GM19240 (cell line): ENCODE measurements at regions not wholly inside any gene's neighbourhood (a gene's known extent, or its start where the extent isn't known, plus 50 kb on each side); places are given as distances from the start of the nearest gene placed in this dataset.

Experiments used
- DNase-seq: peaks from one replicate; pipeline ENCODE4 v3.0.0; 2011; ENCODE audit warnings: low spot score; ENCODE audit not compliant: insufficient read length

DNA sequence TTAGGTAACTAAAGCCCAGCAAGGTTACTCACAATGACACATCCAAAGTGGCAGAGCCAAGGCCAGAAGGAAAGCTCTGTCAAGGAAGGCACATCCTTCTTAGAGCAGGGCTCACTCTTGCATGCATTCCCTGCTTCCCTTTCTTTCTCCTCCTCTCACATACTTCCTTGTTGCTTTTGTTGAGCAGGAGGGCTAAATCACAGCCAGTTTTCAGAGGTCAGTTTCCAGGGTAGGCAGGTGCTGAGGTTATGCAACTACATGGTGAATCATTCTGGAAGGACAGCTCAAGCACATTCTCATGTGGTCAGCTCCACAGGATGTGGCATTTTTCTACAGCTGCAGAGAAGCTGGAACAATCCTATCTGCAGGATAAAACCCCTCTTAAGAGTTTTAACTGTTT, 275.6 kb downstream of the ZNF621 start:
- DNase-seq, result no peak

- DNase-seq, result no peak
Measured at GRCh38 chr3:40801284-40801741, 276.6 kb downstream of the ZNF621 start.

GRCh38 chr3:40803311-40803710, 278.6 kb downstream of the ZNF621 start:
- no peak for DNase-seq

GRCh38 chr3:40805456-40805855, 280.7 kb downstream of the ZNF621 start:
- DNase-seq, result no peak

GRCh38 chr3:40810813-40811212, 286.1 kb downstream of the ZNF621 start:
- DNase-seq, result no peak

DNA sequence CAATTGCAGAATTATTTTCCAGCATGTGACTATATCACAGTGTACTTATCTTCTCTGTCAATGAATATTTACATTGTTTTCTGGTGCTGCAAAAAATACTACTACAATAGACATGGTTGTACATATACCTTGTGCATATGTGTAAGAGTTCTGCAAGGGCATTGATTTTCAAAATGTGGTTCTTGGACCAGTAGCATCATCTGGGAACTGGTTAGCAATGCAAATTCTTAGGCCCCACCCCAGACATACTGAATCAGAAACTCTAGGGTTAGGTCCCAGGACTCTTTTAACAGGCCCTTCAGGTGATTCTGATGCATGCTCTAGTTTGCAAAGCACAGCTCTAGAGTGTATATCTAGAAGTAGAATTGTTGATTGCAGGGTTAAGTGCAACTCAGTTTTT, 292.3 kb downstream of the ZNF621 start:
- no peak for DNase-seq

- DNase-seq, result no peak
Measured at GRCh38 chr3:40821315-40821714, 296.6 kb downstream of the ZNF621 start.

DNA sequence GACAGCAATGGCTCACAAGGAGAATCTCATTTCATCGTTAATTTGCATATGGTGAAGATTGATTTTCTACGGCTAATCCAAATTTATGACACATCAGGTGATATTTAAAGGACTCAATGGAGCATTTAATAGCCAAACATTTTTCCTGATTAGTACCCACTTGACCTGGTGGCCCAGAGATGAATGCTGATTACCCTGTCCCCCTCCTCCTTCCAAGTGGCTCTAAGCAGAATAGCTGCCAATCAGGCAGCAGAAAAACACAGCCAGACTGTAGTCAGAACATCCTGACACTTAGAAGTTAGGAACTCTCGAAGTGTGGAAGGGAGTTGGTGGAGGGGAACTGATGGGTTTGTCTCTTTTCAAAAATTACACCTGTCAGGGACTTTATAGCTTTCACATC, 302.5 kb downstream of the ZNF621 start:
- no peak for DNase-seq

- no peak for DNase-seq
Measured at GRCh38 chr3:40827942-40828688, 303.4 kb downstream of the ZNF621 start.

GRCh38 chr3:40828741-40829415, 304.1 kb downstream of the ZNF621 start:
- DNase-seq, result no peak

DNA sequence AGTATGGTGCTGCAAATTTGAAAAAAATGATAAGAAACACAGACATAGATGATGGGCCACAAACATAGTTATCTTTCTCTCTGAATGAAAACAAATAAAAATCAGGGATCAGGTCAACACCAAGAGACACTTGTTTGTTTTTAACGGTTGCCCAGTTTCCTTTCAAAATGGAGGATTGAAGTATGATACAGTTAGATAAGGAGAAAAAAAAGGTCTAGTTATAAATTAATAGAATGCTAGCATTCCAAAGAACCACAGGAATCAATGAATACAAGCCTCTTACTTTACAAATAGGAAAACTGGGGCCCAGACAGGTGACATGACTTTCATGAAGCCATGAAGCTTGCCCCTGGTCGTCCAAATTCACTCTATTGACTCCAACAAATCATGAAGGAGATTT, 305.1 kb downstream of the ZNF621 start:
- DNase-seq, result no peak

DNA sequence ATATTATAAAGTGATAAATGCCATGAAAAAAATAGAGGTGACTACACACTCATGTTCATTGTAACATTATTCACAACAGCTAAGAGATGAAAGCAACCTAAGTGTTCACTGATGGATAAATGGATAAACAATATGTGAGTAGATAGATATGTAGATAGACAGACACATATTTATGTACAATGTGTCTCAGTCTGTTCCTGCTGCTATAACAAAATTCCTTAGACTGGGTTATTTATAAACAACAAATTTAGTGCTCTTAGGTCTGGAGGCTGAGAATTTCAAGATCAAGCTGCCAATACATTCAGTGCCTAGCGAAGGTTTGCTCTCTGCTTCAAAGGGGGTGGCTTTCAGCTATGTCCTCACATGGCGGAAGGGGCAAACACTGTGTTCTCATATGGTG, 312.5 kb downstream of the ZNF621 start:
- DNase-seq, result no peak

GRCh38 chr3:40841131-40841530, 316.4 kb downstream of the ZNF621 start:
- DNase-seq, result no peak

GRCh38 chr3:40841570-40842109, 316.9 kb downstream of the ZNF621 start:
- DNase-seq, result no peak

DNA sequence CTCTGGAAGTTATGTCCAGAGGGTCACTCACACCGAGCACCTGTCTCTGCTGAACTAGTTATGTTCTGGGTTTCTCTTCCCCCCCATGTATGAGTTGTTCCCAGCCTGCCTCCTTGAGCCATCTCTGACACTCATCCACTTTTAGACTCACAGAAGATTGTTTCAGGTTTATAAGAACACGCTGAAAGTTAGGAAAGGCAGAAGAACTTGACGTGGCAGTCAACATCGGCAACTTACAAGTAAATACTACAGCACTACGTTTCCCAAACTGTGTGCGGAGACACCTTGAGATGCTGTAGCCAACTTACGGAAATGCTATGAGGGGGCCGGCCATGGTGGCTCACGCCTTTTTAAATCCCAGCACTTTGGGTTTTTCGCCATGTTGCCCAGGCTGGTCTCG, 318.0 kb downstream of the ZNF621 start:
- no peak for DNase-seq

DNA sequence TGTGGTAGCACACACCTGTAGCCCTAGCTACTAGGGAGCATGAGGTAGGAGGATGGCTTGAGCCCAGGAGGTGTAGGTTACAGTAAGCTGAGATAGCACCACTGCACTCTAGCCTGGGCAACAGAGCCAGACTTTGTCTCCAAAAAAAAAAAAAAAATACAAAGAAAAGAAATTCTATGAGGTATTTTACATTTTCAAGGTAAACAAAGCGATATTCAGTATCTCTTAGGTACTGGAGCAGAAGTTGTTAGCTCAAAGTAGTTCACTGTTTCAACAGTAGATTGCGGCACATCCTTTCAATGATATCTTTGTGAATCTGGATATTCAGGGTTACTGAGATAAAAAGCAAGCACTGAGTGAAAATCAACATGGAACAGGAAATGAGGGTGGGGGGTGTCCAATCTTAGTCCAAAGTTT, 318.5 kb downstream of the ZNF621 start:
- DNase-seq, result no peak

DNA sequence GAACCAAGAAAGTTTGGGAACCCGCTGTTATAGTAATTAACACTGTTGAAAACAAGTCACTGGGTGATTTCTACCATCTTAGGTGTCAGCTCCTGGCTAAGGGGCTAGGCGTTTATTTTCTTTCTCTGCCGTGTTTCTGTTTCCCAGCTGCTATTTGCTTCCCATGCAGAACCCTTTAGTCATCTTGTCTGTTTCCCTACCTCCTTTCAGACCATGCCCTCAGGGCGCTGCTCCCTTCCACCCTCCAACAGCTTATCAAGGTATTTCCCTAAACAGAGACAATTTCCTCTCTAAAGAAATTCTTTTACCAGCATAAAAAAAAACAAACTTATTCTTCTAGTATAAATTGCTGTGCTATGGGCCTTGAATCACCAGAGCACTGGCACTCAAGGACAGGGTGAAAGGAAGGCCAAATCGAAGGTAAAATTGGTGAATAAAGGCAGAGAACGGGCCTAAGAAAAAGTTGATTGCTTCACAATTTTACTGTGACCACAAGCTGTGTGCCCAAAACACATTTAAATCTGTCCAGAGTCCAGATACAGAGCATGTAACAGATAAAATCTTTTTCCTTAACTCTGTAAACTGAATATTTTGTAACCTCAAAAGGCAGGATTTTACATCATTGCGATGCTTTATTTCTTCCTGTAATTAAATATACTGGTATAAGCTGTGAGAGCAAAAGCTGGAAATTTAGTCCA, 319.2 kb downstream of the ZNF621 start:
- no peak for DNase-seq

GRCh38 chr3:40844896-40845295, 320.1 kb downstream of the ZNF621 start:
- no peak for DNase-seq

DNA sequence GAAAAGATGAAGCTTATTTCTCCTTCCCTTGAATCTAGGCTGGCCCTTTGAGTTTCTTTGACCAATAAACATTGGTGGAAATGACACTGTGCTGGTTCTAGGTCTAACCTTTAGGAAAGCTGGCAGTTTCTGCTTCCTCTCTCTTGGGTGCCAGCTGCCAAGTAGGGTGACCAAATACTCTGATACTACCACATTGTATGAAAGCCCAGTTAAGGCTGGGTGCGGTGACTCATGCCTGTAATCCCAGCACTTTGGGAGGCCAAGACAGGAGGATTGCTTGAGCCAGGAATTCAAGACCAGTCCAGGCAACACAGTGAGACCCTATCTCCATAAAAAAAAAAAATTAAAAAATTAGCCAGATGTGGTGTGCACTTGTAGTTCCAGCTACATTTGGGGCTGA, 320.7 kb downstream of the ZNF621 start:
- no peak for DNase-seq

- no peak for DNase-seq
Measured at GRCh38 chr3:40845916-40846315, 321.2 kb downstream of the ZNF621 start.

DNA sequence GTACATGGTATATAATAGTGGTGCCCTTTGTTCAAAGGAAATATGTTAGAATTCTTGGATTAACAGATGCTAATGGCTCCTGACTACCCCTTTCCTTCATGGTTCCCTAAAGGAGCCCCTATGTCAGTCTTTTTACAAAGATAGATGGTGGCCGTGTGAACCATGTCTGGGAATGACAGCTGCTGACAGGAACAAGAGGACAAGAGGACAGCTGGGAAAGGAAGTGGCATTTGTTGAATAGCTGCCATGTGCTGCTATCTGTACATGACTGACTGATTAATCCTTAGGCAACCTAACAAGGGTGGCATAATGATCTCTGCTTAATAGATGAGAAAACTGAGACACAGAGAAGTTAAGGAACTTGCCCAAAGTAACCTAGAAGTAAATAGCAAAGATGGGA, 321.7 kb downstream of the ZNF621 start:
- no peak for DNase-seq

DNA sequence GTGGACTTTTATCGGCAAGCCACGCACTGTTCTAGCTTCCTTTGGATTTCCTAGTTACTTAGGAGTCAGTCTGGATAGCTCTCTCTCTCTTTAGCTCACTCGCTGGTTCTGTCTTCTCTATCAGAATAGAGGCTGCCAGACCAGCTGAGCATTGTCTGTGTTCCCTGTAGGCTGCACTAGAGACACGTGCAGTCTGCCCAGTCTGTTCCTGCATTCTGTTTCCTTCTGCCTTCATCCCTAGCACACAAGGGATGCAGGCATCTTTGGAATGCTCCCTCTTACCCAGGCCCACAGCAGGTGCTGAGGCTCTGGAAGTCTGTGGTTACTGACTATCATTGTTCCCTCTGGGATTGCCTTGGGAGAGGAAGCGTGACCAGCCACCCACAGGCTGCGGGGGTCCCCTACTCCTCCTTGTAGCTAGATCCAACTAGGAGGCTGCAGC, 322.8 kb downstream of the ZNF621 start:
- DNase-seq, result no peak
